Keratinocyte (primary cell): ENCODE measurements at regions not wholly inside any gene's neighbourhood (a gene's known extent, or its start where the extent isn't known, plus 50 kb on each side); places are given as distances from the start of the nearest gene placed in this dataset.

Source experiments
- DNase-seq: peaks from one replicate; pipeline ENCODE4 v3.0.0-alpha.2; 2011; ENCODE audit warnings: low read depth, missing footprints, low spot score
- FAIRE-seq: peaks from 2 replicates; lab custom pipeline; 2011; peaks lifted over from hg19 to GRCh38; lab: Jason Lieb, UNC
- H2AFZ ChIP-seq: 2 replicates; pipeline ENCODE4 v1.6.0; 2012; ENCODE audit warnings: low read length, control low read depth, inconsistent platforms; ENCODE audit not compliant: control insufficient read depth
- H3K27ac ChIP-seq: 2 replicates; pipeline ENCODE4 v1.5.1; 2011; ENCODE audit warnings: low read length; ENCODE audit not compliant: control insufficient read depth, insufficient read depth
- H3K27me3 ChIP-seq: 3 replicates; pipeline ENCODE4 v1.6.0; 2011; ENCODE audit warnings: low read length; ENCODE audit not compliant: control insufficient read depth, insufficient read depth; ENCODE audit errors: extremely low read depth
- H3K36me3 ChIP-seq, 2 experiments: 2 replicates in 1 of 2; 3 replicates in 1 of 2; pipeline ENCODE4 v1.5.1; 2011; ENCODE audit warnings: low read length in 2 of 2, mild to moderate bottlenecking in 1 of 2; ENCODE audit not compliant: control insufficient read depth in 2 of 2, insufficient read depth in 2 of 2; ENCODE audit errors: extremely low read depth in 1 of 2
- H3K4me1 ChIP-seq: 3 replicates; pipeline ENCODE4 v1.5.1; 2011; ENCODE audit warnings: low read length; ENCODE audit not compliant: control insufficient read depth, insufficient read depth; ENCODE audit errors: extremely low read depth
- H3K4me2 ChIP-seq: 3 replicates; pipeline ENCODE4 v1.6.0; 2011; ENCODE audit warnings: low read depth, low read length; ENCODE audit not compliant: control insufficient read depth, insufficient read depth; ENCODE audit errors: extremely low read depth
- H3K4me3 ChIP-seq, 3 experiments: fragments of 200-600 bp in 1 of 3; sonication (generic) in 1 of 3; 2 replicates in 2 of 3; 3 replicates in 1 of 3; pipeline ENCODE4 v1.5.1; 2011 to 2016; ENCODE audit warnings: low read length in 3 of 3, mild to moderate bottlenecking in 3 of 3, control low read depth in 2 of 3, inconsistent platforms in 1 of 3, low read depth in 1 of 3, mixed read lengths in 1 of 3, mixed run types in 1 of 3, moderate library complexity in 1 of 3; ENCODE audit not compliant: control insufficient read depth in 2 of 3, insufficient read depth in 2 of 3; ENCODE audit errors: extremely low read depth in 1 of 3
- H3K79me2 ChIP-seq: 2 replicates; pipeline ENCODE4 v1.6.0; 2012; ENCODE audit warnings: low read length; ENCODE audit not compliant: control insufficient read depth, insufficient read depth
- H3K9ac ChIP-seq: 3 replicates; pipeline ENCODE4 v1.6.0; 2011; ENCODE audit warnings: low read length; ENCODE audit not compliant: control insufficient read depth, insufficient read depth; ENCODE audit errors: extremely low read depth
- H3K9me1 ChIP-seq: 3 replicates; pipeline ENCODE4 v1.6.0; 2011; ENCODE audit warnings: low read length; ENCODE audit not compliant: control insufficient read depth, insufficient read depth; ENCODE audit errors: extremely low read depth
- H3K9me3 ChIP-seq: 2 replicates; pipeline ENCODE4 v1.5.1; 2012; ENCODE audit warnings: low read depth, low read length; ENCODE audit not compliant: control insufficient read depth
- H4K20me1 ChIP-seq: 3 replicates; pipeline ENCODE4 v1.6.0; 2011; ENCODE audit warnings: low read length; ENCODE audit not compliant: control insufficient read depth, insufficient read depth; ENCODE audit errors: extremely low read depth
- EZH2 ChIP-seq: IDR thresholded peaks from one replicate; pipeline ENCODE4 v1.6.1; 2012; ENCODE audit warnings: inconsistent platforms, mild to moderate bottlenecking, low read length, moderate library complexity
- dilution Hi-C: fragments of 300-500 bp; cut with MboI; formaldehyde crosslinking; loops from one replicate; pipeline ENCODE4 v1.7.0; 2020; ENCODE audit warnings: low sequenced_read_pairs; ENCODE audit not compliant: extremely low pct_ligation_motif_present
- TF ChIP-seq, protein P1 (sequence below), 3 experiments: IDR thresholded peaks in 1 of 3; conservative IDR thresholded peaks in 1 of 3; optimal IDR thresholded peaks in 1 of 3; 2 replicates in 2 of 3; 3 replicates in 1 of 3; pipeline versions ENCODE3 to v1.5.1; 2011; ENCODE audit warnings: low read length in 3 of 3, mild to moderate bottlenecking in 3 of 3, moderate library complexity in 2 of 3, control low read depth in 1 of 3, inconsistent platforms in 1 of 3; ENCODE audit not compliant: insufficient read depth in 2 of 3; ENCODE audit errors: extremely low read depth in 1 of 3

DNA sequence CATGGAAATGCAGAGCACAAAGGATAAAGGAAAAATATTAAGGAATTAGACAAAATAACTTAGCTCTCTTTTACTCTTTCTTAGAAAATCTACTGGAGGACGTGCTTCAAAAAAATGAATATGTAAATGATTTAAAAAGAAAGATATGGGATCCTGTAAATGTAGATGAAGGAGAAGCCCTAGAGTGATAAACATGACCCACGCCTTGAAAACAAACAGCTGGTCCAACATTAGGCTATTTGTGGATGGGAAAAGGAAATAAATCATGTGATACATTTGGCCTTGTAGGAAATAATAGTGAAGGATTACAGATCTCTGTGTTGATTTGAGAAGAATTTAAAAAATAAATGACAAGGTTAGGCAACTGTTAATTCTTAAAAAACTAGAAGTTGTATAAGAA, 492.1 kb upstream of the SLC39A10 start:
- FAIRE-seq = no peak
- dilution Hi-C loops = no loop called here

DNA sequence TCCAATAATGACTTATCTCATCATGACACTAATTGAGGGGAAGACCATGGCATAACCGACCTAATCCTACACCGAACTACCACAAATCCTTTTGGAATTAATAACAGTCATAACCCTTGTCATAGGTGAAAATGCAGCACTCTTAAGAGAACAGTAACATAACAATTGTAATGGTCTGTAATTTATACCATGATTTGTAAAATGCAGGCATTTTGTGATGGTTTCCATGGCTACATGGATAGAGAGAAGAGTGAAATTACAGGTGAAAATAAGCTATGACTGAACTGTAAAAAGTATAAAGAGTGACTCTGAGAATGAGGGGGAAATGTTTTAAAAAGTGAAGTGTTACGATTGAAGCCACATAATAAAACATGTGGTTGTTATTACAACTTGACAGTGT, 494.1 kb upstream of the SLC39A10 start:
- H4K20me1 ChIP-seq = no peaks in the 10 kb centered on the region
- H3K36me3 ChIP-seq = no peaks in the 10 kb centered on the region
- no peak for TF ChIP-seq EZH2
- TF ChIP-seq, protein P1, sequence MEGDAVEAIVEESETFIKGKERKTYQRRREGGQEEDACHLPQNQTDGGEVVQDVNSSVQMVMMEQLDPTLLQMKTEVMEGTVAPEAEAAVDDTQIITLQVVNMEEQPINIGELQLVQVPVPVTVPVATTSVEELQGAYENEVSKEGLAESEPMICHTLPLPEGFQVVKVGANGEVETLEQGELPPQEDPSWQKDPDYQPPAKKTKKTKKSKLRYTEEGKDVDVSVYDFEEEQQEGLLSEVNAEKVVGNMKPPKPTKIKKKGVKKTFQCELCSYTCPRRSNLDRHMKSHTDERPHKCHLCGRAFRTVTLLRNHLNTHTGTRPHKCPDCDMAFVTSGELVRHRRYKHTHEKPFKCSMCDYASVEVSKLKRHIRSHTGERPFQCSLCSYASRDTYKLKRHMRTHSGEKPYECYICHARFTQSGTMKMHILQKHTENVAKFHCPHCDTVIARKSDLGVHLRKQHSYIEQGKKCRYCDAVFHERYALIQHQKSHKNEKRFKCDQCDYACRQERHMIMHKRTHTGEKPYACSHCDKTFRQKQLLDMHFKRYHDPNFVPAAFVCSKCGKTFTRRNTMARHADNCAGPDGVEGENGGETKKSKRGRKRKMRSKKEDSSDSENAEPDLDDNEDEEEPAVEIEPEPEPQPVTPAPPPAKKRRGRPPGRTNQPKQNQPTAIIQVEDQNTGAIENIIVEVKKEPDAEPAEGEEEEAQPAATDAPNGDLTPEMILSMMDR (optimal IDR thresholded peaks at IDR 0.05 in 1 of 3, IDR thresholded peaks at IDR 0.05 in 1 of 3, conservative IDR thresholded peaks at IDR 0.05 in 1 of 3; ENCODE audit: extremely low read depth in 1 of 3, insufficient read depth in 2 of 3, low read length in 3 of 3) = no peak
- no peak overlapping the region for H2AFZ ChIP-seq
- dilution Hi-C loops = no loop called here
- FAIRE-seq (no peak), DNase-seq (no peak)
- H3K4me3 ChIP-seq = no peak overlapping the region
- H3K4me1 ChIP-seq = no peaks in the 10 kb centered on the region
- H3K9me3 ChIP-seq = no peaks in the 10 kb centered on the region
- no peaks in the 10 kb centered on the region for H3K9me1 ChIP-seq
- no peak overlapping the region for H3K9ac ChIP-seq
- H3K27ac ChIP-seq = no peak overlapping the region
- no peak overlapping the region for H3K4me2 ChIP-seq
- no peaks in the 10 kb centered on the region for H3K27me3 ChIP-seq
- no peaks in the 10 kb centered on the region for H3K79me2 ChIP-seq

More for the DNA sequence above, 492.1 kb upstream of the SLC39A10 start:
- no peak for DNase-seq
- Histone ChIP-seq H3K36me3 (no peaks in the 10 kb centered on the region), H3K4me1 (no peaks in the 10 kb centered on the region), H3K9ac (no peak overlapping the region), H3K4me2 (no peak overlapping the region), H3K27me3 (no peaks in the 10 kb centered on the region), H4K20me1 (no peaks in the 10 kb centered on the region), H3K79me2 (no peaks in the 10 kb centered on the region), H3K27ac (no peak overlapping the region), H3K4me3 (no peak overlapping the region), H3K9me1 (no peaks in the 10 kb centered on the region), H2AFZ (no peak overlapping the region), H3K9me3 (no peaks in the 10 kb centered on the region)
- TF ChIP-seq EZH2 = no peak
- TF ChIP-seq, protein P1 (optimal IDR thresholded peaks at IDR 0.05 in 1 of 3, IDR thresholded peaks at IDR 0.05 in 1 of 3, conservative IDR thresholded peaks at IDR 0.05 in 1 of 3; ENCODE audit: extremely low read depth in 1 of 3, insufficient read depth in 2 of 3, low read length in 3 of 3) = no peak
